ENCODE measurements at regions not wholly inside any gene's neighbourhood (a gene's known extent, or its start where the extent isn't known, plus 50 kb on each side); places are given as distances from the start of the nearest gene placed in this dataset.

- TF ChIP-seq EZH2 (IDR thresholded peaks at IDR 0.05; ENCODE audit: borderline replicate concordance, low read depth, low read length, severe bottlenecking) = no peak
- TF ChIP-seq, protein P1, sequence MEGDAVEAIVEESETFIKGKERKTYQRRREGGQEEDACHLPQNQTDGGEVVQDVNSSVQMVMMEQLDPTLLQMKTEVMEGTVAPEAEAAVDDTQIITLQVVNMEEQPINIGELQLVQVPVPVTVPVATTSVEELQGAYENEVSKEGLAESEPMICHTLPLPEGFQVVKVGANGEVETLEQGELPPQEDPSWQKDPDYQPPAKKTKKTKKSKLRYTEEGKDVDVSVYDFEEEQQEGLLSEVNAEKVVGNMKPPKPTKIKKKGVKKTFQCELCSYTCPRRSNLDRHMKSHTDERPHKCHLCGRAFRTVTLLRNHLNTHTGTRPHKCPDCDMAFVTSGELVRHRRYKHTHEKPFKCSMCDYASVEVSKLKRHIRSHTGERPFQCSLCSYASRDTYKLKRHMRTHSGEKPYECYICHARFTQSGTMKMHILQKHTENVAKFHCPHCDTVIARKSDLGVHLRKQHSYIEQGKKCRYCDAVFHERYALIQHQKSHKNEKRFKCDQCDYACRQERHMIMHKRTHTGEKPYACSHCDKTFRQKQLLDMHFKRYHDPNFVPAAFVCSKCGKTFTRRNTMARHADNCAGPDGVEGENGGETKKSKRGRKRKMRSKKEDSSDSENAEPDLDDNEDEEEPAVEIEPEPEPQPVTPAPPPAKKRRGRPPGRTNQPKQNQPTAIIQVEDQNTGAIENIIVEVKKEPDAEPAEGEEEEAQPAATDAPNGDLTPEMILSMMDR (IDR thresholded peaks at IDR 0.05; ENCODE audit: borderline replicate concordance, extremely low read depth, low read length, poor library complexity, severe bottlenecking) = no peak
- Histone ChIP-seq H3K4me2 (ENCODE audit: insufficient read depth, low read length) (no peak overlapping the region), H3K9me3 (ENCODE audit: insufficient read depth, low read length, severe bottlenecking) (no peaks in the 10 kb centered on the region), H2AFZ (ENCODE audit: low read depth, low read length) (no peak overlapping the region), H3K27ac (ENCODE audit: low read length) (no peak overlapping the region), H3K4me3 (ENCODE audit: low read depth in 1 of 2, low read length in 2 of 2) (no peak overlapping the region), H3K79me2 (ENCODE audit: insufficient read depth, low read length) (no peaks in the 10 kb centered on the region), H4K20me1 (ENCODE audit: insufficient read depth, low read length) (no peaks in the 10 kb centered on the region), H3K4me1 (ENCODE audit: insufficient read depth, low read length) (no peaks in the 10 kb centered on the region), H3K9ac (ENCODE audit: low read depth, low read length) (no peak overlapping the region), H3K27me3 (ENCODE audit: insufficient read depth, low read length, poor library complexity) (no peaks in the 10 kb centered on the region), H3K36me3 (ENCODE audit: insufficient read depth, low read length) (no peaks in the 10 kb centered on the region)
- ATAC-seq (ENCODE audit: insufficient read depth, low read depth) (no peak), DNase-seq (no peak)
These were observed 53.6 kb upstream of the AJAP1 start for GRCh38 chr1:4600615-4601460.

DNA sequence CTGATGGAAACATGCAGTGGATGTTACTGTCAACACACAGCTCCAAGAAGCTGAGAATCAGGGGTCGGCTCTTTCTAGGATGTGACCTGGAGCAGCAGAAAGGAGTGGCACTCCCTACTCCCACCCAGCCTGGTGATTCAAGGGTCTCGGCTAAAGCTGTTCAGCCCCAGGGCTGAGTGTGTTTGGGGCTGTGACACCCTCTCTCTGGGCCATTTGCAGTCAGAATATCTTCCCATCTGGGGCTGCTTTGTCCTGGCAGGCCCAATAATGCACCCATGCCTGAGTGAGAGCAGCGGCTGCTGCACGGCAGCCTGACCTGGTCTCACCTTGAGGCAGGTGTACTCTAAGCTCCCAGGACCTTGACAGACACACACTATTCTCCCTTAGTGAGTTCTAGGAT, 52.5 kb upstream of the AJAP1 start:
- DNase-seq (no peak), ATAC-seq (ENCODE audit: insufficient read depth, low read depth) (no peak)
- no peak for TF ChIP-seq EZH2 (IDR thresholded peaks at IDR 0.05; ENCODE audit: borderline replicate concordance, low read depth, low read length, severe bottlenecking)
- TF ChIP-seq, protein P1 (IDR thresholded peaks at IDR 0.05; ENCODE audit: borderline replicate concordance, extremely low read depth, low read length, poor library complexity, severe bottlenecking) = no peak
- H3K4me2 ChIP-seq (ENCODE audit: insufficient read depth, low read length) = no peak overlapping the region
- H3K4me3 ChIP-seq (ENCODE audit: low read depth in 1 of 2, low read length in 2 of 2) = no peak overlapping the region
- no peak overlapping the region for H3K27ac ChIP-seq (ENCODE audit: low read length)
- no peaks in the 10 kb centered on the region for H3K79me2 ChIP-seq (ENCODE audit: insufficient read depth, low read length)
- no peaks in the 10 kb centered on the region for H4K20me1 ChIP-seq (ENCODE audit: insufficient read depth, low read length)
- H3K9me3 ChIP-seq (ENCODE audit: insufficient read depth, low read length, severe bottlenecking) = no peaks in the 10 kb centered on the region
- no peaks in the 10 kb centered on the region for H3K36me3 ChIP-seq (ENCODE audit: insufficient read depth, low read length)
- H3K9ac ChIP-seq (ENCODE audit: low read depth, low read length) = no peak overlapping the region
- H3K4me1 ChIP-seq (ENCODE audit: insufficient read depth, low read length) = no peaks in the 10 kb centered on the region
- no peaks in the 10 kb centered on the region for H3K27me3 ChIP-seq (ENCODE audit: insufficient read depth, low read length, poor library complexity)
- no peak overlapping the region for H2AFZ ChIP-seq (ENCODE audit: low read depth, low read length)

- no peak for TF ChIP-seq EZH2 (IDR thresholded peaks at IDR 0.05; ENCODE audit: borderline replicate concordance, low read depth, low read length, severe bottlenecking)
- TF ChIP-seq, protein P1 (IDR thresholded peaks at IDR 0.05; ENCODE audit: borderline replicate concordance, extremely low read depth, low read length, poor library complexity, severe bottlenecking) = no peak
- ATAC-seq (ENCODE audit: insufficient read depth, low read depth) (no peak), DNase-seq (no peak)
- Histone ChIP-seq H3K9ac (ENCODE audit: low read depth, low read length) (no peak overlapping the region), H3K27me3 (ENCODE audit: insufficient read depth, low read length, poor library complexity) (no peaks in the 10 kb centered on the region), H3K9me3 (ENCODE audit: insufficient read depth, low read length, severe bottlenecking) (no peaks in the 10 kb centered on the region), H3K4me2 (ENCODE audit: insufficient read depth, low read length) (no peak overlapping the region), H3K4me1 (ENCODE audit: insufficient read depth, low read length) (no peaks in the 10 kb centered on the region), H3K36me3 (ENCODE audit: insufficient read depth, low read length) (no peaks in the 10 kb centered on the region), H3K4me3 (ENCODE audit: low read depth in 1 of 2, low read length in 2 of 2) (no peak overlapping the region), H3K27ac (ENCODE audit: low read length) (no peak overlapping the region), H3K79me2 (ENCODE audit: insufficient read depth, low read length) (no peaks in the 10 kb centered on the region), H4K20me1 (ENCODE audit: insufficient read depth, low read length) (no peaks in the 10 kb centered on the region), H2AFZ (ENCODE audit: low read depth, low read length) (no peak overlapping the region)
These were observed 51.7 kb upstream of the AJAP1 start for GRCh38 chr1:4602462-4603294.

Data from DND-41 (cell line).